ENCODE measurements at regions not wholly inside any gene's neighbourhood (a gene's known extent, or its start where the extent isn't known, plus 50 kb on each side); places are given as distances from the start of the nearest gene placed in this dataset.

GRCh38 chr1:182735343-182735742 lies 51.0 kb upstream of the RGS8 start:
- DNase-seq, result no peak

- DNase-seq, result peak; percentile 48 to 58
These were observed 50.0 kb upstream of the NPL start for GRCh38 chr1:182739545-182739944.

All from NCI-H524 (cell line).